SK-N-MC (cell line): ENCODE measurements at regions not wholly inside any gene's neighbourhood (a gene's known extent, or its start where the extent isn't known, plus 50 kb on each side); places are given as distances from the start of the nearest gene placed in this dataset.

Experiments used
- EZH2 ChIP-seq: fragments of 200-600 bp; sonication (generic); IDR thresholded peaks from one replicate; pipeline ENCODE4 v1.6.1; 2017; ENCODE audit warnings: antibody characterized with exemption
- FOXP2 ChIP-seq: optimal IDR thresholded peaks from 2 replicates; pipeline ENCODE3; 2011; ENCODE audit warnings: mild to moderate bottlenecking, moderate library complexity; ENCODE audit not compliant: insufficient read depth; ENCODE audit errors: extremely low read length, control extremely low read depth
- POLR2AphosphoS5 ChIP-seq: IDR thresholded peaks from 2 replicates; pipeline ENCODE4 v1.6.1; 2012; ENCODE audit warnings: mild to moderate bottlenecking, low read depth, low read length, borderline replicate concordance

DNA sequence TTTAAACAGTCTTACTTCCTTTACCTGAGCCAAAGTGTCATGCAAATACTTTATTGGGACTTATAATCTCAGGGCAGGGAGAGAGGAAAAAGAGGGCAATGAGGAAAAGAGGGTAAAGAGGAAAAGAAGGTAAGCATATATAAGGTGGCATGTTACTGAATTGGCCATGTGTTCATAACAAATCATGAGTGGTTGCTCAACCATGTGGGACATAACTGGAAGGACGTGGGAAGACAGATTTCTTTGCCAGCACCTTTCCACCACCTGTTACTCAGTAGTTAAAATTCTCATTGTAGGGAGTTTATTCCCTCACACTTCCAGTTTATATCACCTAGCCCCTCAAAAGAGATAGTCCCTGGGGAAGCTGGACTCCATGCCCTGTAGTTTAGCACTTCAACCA is 54.7 kb upstream of the TPRG1 start:
- no peak for TF ChIP-seq POLR2AphosphoS5
- TF ChIP-seq EZH2 = no peak
- no peak for TF ChIP-seq FOXP2
